ENCODE measurements at regions not wholly inside any gene's neighbourhood (a gene's known extent, or its start where the extent isn't known, plus 50 kb on each side); places are given as distances from the start of the nearest gene placed in this dataset.

GRCh38 chr12:91914701-91915100, 230.9 kb downstream of the BTG1 start:
- DNase-seq, result no peak

GRCh38 chr12:91913651-91914050, 232.0 kb downstream of the BTG1 start:
- DNase-seq, result no peak

- no peak for DNase-seq
These were observed 232.5 kb downstream of the BTG1 start for GRCh38 chr12:91913124-91913523.

GRCh38 chr12:91912178-91912577, 233.5 kb downstream of the BTG1 start:
- no peak for DNase-seq

GRCh38 chr12:91910871-91911388, 234.7 kb downstream of the BTG1 start:
- DNase-seq, result no peak

GRCh38 chr12:91902860-91903683, 242.6 kb downstream of the BTG1 start:
- DNase-seq, result no peak

- DNase-seq, result no peak
These were observed 244.1 kb downstream of the BTG1 start for GRCh38 chr12:91901381-91902074.

GRCh38 chr12:91900971-91901370, 244.7 kb downstream of the BTG1 start:
- no peak for DNase-seq

GRCh38 chr12:91899056-91899455, 246.6 kb downstream of the BTG1 start:
- DNase-seq, result no peak

- DNase-seq, result no peak
These were observed 248.6 kb downstream of the BTG1 start for GRCh38 chr12:91897025-91897515.

GRCh38 chr12:91896286-91897024, 249.2 kb downstream of the BTG1 start:
- DNase-seq, result no peak

- no peak for DNase-seq
These were observed 250.7 kb downstream of the BTG1 start for GRCh38 chr12:91894911-91895310.

- no peak for DNase-seq
These were observed 252.2 kb downstream of the BTG1 start for GRCh38 chr12:91893476-91893875.

- DNase-seq, result no peak
These were observed 253.4 kb downstream of the BTG1 start for GRCh38 chr12:91892081-91892855.

- DNase-seq, result no peak
These were observed 254.9 kb downstream of the BTG1 start for GRCh38 chr12:91890742-91891141.

GRCh38 chr12:91889910-91890309, 255.7 kb downstream of the BTG1 start:
- no peak for DNase-seq

- DNase-seq, result no peak
These were observed 256.6 kb downstream of the BTG1 start for GRCh38 chr12:91889059-91889458.

GRCh38 chr12:91887957-91888356, 257.7 kb downstream of the BTG1 start:
- DNase-seq, result no peak

- no peak for DNase-seq
These were observed 259.6 kb downstream of the BTG1 start for GRCh38 chr12:91885851-91886731.

GRCh38 chr12:91884230-91884629, 261.4 kb downstream of the BTG1 start:
- no peak for DNase-seq

GRCh38 chr12:91883811-91884210, 261.8 kb downstream of the BTG1 start:
- DNase-seq, result no peak
